ENCODE measurements at regions not wholly inside any gene's neighbourhood (a gene's known extent, or its start where the extent isn't known, plus 50 kb on each side); places are given as distances from the start of the nearest gene placed in this dataset.

DNA sequence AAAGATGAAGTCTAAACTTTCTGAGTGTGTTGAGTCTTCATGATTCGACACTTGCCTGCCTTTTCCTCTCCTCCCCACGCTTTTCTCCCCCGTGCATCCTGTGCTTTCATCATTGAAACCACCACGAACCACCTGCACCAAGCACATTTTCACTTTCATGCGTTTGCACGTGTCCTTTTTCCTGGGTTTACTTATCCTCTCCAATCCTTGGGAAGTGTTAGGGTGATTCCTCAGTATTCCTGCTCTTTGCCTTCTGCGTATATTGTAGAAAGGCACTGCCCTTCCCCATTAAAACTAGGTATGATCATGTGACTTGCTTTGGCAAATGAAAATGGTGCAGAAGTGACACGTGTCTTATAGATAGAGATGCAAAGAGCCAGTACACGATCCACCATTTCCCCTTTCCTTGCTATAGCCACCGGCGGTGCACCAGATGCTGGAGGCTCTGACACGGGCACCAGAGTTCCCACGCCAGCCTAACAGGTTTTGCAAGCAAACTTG is 106.6 kb downstream of the BRMS1L start:
- Histone ChIP-seq H3K9me3 (ENCODE audit: control insufficient read depth in 2 of 3, insufficient read depth in 1 of 3, low read length in 3 of 3) (no peaks in the 10 kb centered on the region), H3K9ac (ENCODE audit: low read length in 3 of 3) (no peak overlapping the region), H3K4me3 (ENCODE audit: low read length in 3 of 3) (no peak overlapping the region), H3K27me3 (ENCODE audit: control insufficient read depth, insufficient read depth, low read length) (no peaks in the 10 kb centered on the region), H3K27ac (ENCODE audit: low read depth in 2 of 2, low read length in 2 of 2) (no peak overlapping the region), H3K36me3 (ENCODE audit: control insufficient read depth in 2 of 3, insufficient read depth in 3 of 3, low read length in 3 of 3) (no peaks in the 10 kb centered on the region), H3K4me1 (ENCODE audit: control insufficient read depth in 2 of 3, insufficient read depth in 2 of 3, low read depth in 1 of 3, low read length in 3 of 3) (no peaks in the 10 kb centered on the region)
- DNase-seq = no peak
- FAIRE-seq = no peak
- intact Hi-C loops (cut with DNase I) = no loop called here
- TF ChIP-seq CTCF (IDR thresholded peaks at IDR 0.05; ENCODE audit: borderline replicate concordance, extremely low read depth, insufficient read depth) = no peak

GRCh38 chr14:35932136-35932535 is 106.0 kb downstream of the BRMS1L start:
- Histone ChIP-seq H3K9ac (ENCODE audit: low read length in 3 of 3) (no peak overlapping the region), H3K27ac (ENCODE audit: low read depth in 2 of 2, low read length in 2 of 2) (no peak overlapping the region), H3K36me3 (ENCODE audit: control insufficient read depth in 2 of 3, insufficient read depth in 3 of 3, low read length in 3 of 3) (no peaks in the 10 kb centered on the region), H3K4me1 (ENCODE audit: control insufficient read depth in 2 of 3, insufficient read depth in 2 of 3, low read depth in 1 of 3, low read length in 3 of 3) (no peaks in the 10 kb centered on the region), H3K27me3 (ENCODE audit: control insufficient read depth, insufficient read depth, low read length) (no peaks in the 10 kb centered on the region), H3K4me3 (ENCODE audit: low read length in 3 of 3) (no peak overlapping the region), H3K9me3 (ENCODE audit: control insufficient read depth in 2 of 3, insufficient read depth in 1 of 3, low read length in 3 of 3) (no peaks in the 10 kb centered on the region)
- DNase-seq (no peak), FAIRE-seq (no peak)
- intact Hi-C loops (cut with DNase I) = no loop called here
- TF ChIP-seq CTCF (IDR thresholded peaks at IDR 0.05; ENCODE audit: borderline replicate concordance, extremely low read depth, insufficient read depth) = no peak

DNA sequence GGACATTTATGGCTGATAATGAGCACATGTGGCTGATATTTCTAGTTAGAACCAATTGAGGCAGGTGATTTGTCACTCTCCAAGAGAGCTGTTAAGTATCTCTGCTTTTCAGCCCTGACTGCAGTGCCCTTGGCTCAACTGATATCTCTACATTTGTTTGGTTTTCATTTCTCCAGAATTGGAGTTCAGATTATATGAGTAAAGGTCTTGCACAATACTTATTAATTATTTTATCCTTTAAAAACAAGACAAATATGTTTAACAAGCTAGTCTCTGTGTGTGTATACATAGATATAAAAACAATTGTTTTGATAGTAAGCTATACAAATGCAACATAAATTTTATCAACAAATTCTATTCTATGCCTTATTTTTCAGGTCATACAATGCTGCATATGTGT is 105.2 kb downstream of the BRMS1L start:
- intact Hi-C loops (cut with DNase I) = no loop called here
- no peak overlapping the region for H3K4me3 ChIP-seq (ENCODE audit: low read length in 3 of 3)
- no peaks in the 10 kb centered on the region for H3K4me1 ChIP-seq (ENCODE audit: control insufficient read depth in 2 of 3, insufficient read depth in 2 of 3, low read depth in 1 of 3, low read length in 3 of 3)
- no peak for FAIRE-seq
- no peak for TF ChIP-seq CTCF (IDR thresholded peaks at IDR 0.05; ENCODE audit: borderline replicate concordance, extremely low read depth, insufficient read depth)
- no peak overlapping the region for H3K9ac ChIP-seq (ENCODE audit: low read length in 3 of 3)
- no peaks in the 10 kb centered on the region for H3K27me3 ChIP-seq (ENCODE audit: control insufficient read depth, insufficient read depth, low read length)
- no peaks in the 10 kb centered on the region for H3K36me3 ChIP-seq (ENCODE audit: control insufficient read depth in 2 of 3, insufficient read depth in 3 of 3, low read length in 3 of 3)
- no peak overlapping the region for H3K27ac ChIP-seq (ENCODE audit: low read depth in 2 of 2, low read length in 2 of 2)
- H3K9me3 ChIP-seq (ENCODE audit: control insufficient read depth in 2 of 3, insufficient read depth in 1 of 3, low read length in 3 of 3) = no peaks in the 10 kb centered on the region
- DNase-seq = no peak

GRCh38 chr14:35929186-35929585 is 103.0 kb downstream of the BRMS1L start:
- Histone ChIP-seq H3K9me3 (ENCODE audit: control insufficient read depth in 2 of 3, insufficient read depth in 1 of 3, low read length in 3 of 3) (no peaks in the 10 kb centered on the region), H3K4me3 (ENCODE audit: low read length in 3 of 3) (no peak overlapping the region), H3K4me1 (ENCODE audit: control insufficient read depth in 2 of 3, insufficient read depth in 2 of 3, low read depth in 1 of 3, low read length in 3 of 3) (no peaks in the 10 kb centered on the region), H3K36me3 (ENCODE audit: control insufficient read depth in 2 of 3, insufficient read depth in 3 of 3, low read length in 3 of 3) (no peaks in the 10 kb centered on the region), H3K9ac (ENCODE audit: low read length in 3 of 3) (no peak overlapping the region), H3K27ac (ENCODE audit: low read depth in 2 of 2, low read length in 2 of 2) (no peak overlapping the region), H3K27me3 (ENCODE audit: control insufficient read depth, insufficient read depth, low read length) (no peaks in the 10 kb centered on the region)
- no peak for TF ChIP-seq CTCF (IDR thresholded peaks at IDR 0.05; ENCODE audit: borderline replicate concordance, extremely low read depth, insufficient read depth)
- FAIRE-seq = no peak
- intact Hi-C loops (cut with DNase I) = no loop called here
- DNase-seq = no peak

Measured in kidney (tissue), 13 donors.